Neural cell (in vitro differentiated cells): ENCODE measurements at regions not wholly inside any gene's neighbourhood (a gene's known extent, or its start where the extent isn't known, plus 50 kb on each side); places are given as distances from the start of the nearest gene placed in this dataset.

Experiments used
- H2AFZ ChIP-seq: fragments of 200-600, 300-800 bp; sonication (generic), shearing (Covaris generic); 2 replicates; pipeline ENCODE4 v1.6.0; 2014; ENCODE audit warnings: low read depth, mild to moderate bottlenecking, antibody characterized with exemption, low read length, moderate library complexity
- H3F3A ChIP-seq: fragments of 200-600 bp; shearing (Covaris generic); 2 replicates; pipeline ENCODE4 v1.6.1; 2016; ENCODE audit warnings: mild to moderate bottlenecking, moderate library complexity, mixed read lengths, antibody characterized with exemption, low read length; ENCODE audit not compliant: insufficient read depth, poor library complexity, severe bottlenecking
- H3K27ac ChIP-seq: fragments of 200-600, 300-800 bp; sonication (generic), shearing (Covaris generic); 2 replicates; pipeline ENCODE4 v1.5.1; 2014; ENCODE audit warnings: mild to moderate bottlenecking, low read length, moderate library complexity
- H3K27me3 ChIP-seq: fragments of 300-800, 200-600 bp; sonication (generic), shearing (Covaris generic); 2 replicates; pipeline ENCODE4 v1.6.0; 2014; ENCODE audit warnings: mild to moderate bottlenecking, low read depth, low read length, moderate library complexity; ENCODE audit not compliant: insufficient read depth
- H3K36me3 ChIP-seq: fragments of 300-800, 200-600 bp; sonication (generic), shearing (Covaris generic); 2 replicates; pipeline ENCODE4 v1.5.1; 2014; ENCODE audit warnings: mild to moderate bottlenecking, antibody characterized with exemption, low read length, moderate library complexity; ENCODE audit not compliant: insufficient read depth
- H3K4me2 ChIP-seq: fragments of 300-800, 200-600 bp; sonication (generic), shearing (Covaris generic); 2 replicates; pipeline ENCODE4 v1.6.0; 2014; ENCODE audit warnings: mild to moderate bottlenecking, low read length
- H3K4me3 ChIP-seq: fragments of 300-800, 200-600 bp; sonication (generic), shearing (Covaris generic); 2 replicates; pipeline ENCODE4 v1.5.1; 2014; ENCODE audit warnings: mild to moderate bottlenecking, low read length, moderate library complexity
- H3K79me2 ChIP-seq: fragments of 200-600 bp; shearing (Covaris generic); replicated peaks from 2 replicates; pipeline ENCODE4 v1.6.0; 2014; ENCODE audit warnings: mild to moderate bottlenecking, low read length, moderate library complexity; ENCODE audit not compliant: insufficient read depth
- H3K9ac ChIP-seq: fragments of 300-800, 200-600 bp; sonication (generic), shearing (Covaris generic); 2 replicates; pipeline ENCODE4 v1.6.1; 2016; ENCODE audit warnings: mild to moderate bottlenecking, low read length, mixed read lengths
- H3K9me2 ChIP-seq: fragments of 200-600 bp; shearing (Covaris generic); 2 replicates; pipeline ENCODE4 v1.6.1; 2016; ENCODE audit warnings: mild to moderate bottlenecking, low read length, mixed read lengths; ENCODE audit not compliant: insufficient read depth
- H3K9me3 ChIP-seq: fragments of 200-600, 300-800 bp; sonication (generic), shearing (Covaris generic); 2 replicates; pipeline ENCODE4 v1.6.1; 2016; ENCODE audit warnings: mild to moderate bottlenecking, mixed run types, low read length, moderate library complexity, mixed read lengths
- H4K20me1 ChIP-seq: fragments of 200-600 bp; shearing (Covaris generic); 2 replicates; pipeline ENCODE4 v1.6.1; 2016; ENCODE audit warnings: mild to moderate bottlenecking, mixed run types; ENCODE audit not compliant: insufficient read depth
- CTCF ChIP-seq: fragments of 450-650 bp; IDR thresholded peaks from 2 replicates; pipeline ENCODE4 v1.5.1; 2014; ENCODE audit warnings: antibody characterized with exemption, mild to moderate bottlenecking, moderate library complexity; ENCODE audit not compliant: poor library complexity, severe bottlenecking
- EP300 ChIP-seq: fragments of 450-650 bp; conservative IDR thresholded peaks from 2 replicates; pipeline ENCODE4 v1.6.1; 2014; ENCODE audit warnings: antibody characterized with exemption, mild to moderate bottlenecking, moderate library complexity; ENCODE audit not compliant: poor library complexity, severe bottlenecking
- EZH2 ChIP-seq: fragments of 200-600, 300-800 bp; shearing (Covaris generic), sonication (generic); IDR thresholded peaks from 2 replicates; pipeline ENCODE4 v1.6.1; 2014; ENCODE audit warnings: antibody characterized with exemption, low read length, borderline replicate concordance, mild to moderate bottlenecking; ENCODE audit not compliant: insufficient read depth, poor library complexity, severe bottlenecking
- MXI1 ChIP-seq: fragments of 450-650 bp; conservative IDR thresholded peaks from 2 replicates; pipeline ENCODE4 v1.6.1; 2014; ENCODE audit warnings: antibody characterized with exemption, mild to moderate bottlenecking; ENCODE audit not compliant: poor library complexity, severe bottlenecking
- POLR2AphosphoS5 ChIP-seq: IDR thresholded peaks from 2 replicates; pipeline ENCODE4 v1.6.1; 2012
- RAD21 ChIP-seq: fragments of 450-650 bp; conservative IDR thresholded peaks from 2 replicates; pipeline ENCODE4 v1.6.1; 2014; ENCODE audit warnings: antibody characterized with exemption, mild to moderate bottlenecking, moderate library complexity
- SMC3 ChIP-seq: fragments of 450-650 bp; conservative IDR thresholded peaks from 2 replicates; pipeline ENCODE4 v1.6.1; 2014; ENCODE audit warnings: antibody characterized with exemption, mild to moderate bottlenecking, moderate library complexity; ENCODE audit not compliant: poor library complexity
- TAF1 ChIP-seq: IDR thresholded peaks from 2 replicates; pipeline ENCODE4 v1.6.1; 2012; ENCODE audit warnings: low read depth
- TF ChIP-seq, protein P1 (sequence below): IDR thresholded peaks from 2 replicates; pipeline ENCODE4 v1.6.1; 2012; ENCODE audit warnings: borderline replicate concordance

DNA sequence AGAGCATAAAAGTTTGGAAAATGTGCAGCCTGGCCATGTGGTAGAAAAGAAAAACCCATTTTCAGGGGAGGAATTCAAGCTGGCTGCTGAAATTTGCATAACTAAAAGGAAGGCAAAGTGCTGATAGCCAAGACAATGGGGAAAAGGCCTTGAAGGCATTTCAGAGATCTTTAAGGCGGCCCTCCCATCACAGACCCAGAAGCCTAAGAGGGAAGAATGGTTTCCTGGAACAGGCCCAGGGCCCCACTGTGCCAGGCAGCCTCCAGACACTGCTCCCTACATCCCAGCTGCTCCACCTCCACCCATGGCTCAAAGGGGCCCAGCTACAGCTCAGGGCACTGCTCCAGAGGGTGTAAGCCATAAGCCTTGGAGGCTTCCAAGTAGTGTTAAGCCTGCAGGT lies 158.0 kb upstream of the PRDX4 start:
- H3F3A ChIP-seq, result no peaks in the 10 kb centered on the region
- TF ChIP-seq TAF1 (no peak), RAD21 (no peak), MXI1 (no peak), CTCF (no peak), EP300 (no peak), POLR2AphosphoS5 (no peak), SMC3 (no peak), EZH2 (no peak)
- TF ChIP-seq, protein P1, sequence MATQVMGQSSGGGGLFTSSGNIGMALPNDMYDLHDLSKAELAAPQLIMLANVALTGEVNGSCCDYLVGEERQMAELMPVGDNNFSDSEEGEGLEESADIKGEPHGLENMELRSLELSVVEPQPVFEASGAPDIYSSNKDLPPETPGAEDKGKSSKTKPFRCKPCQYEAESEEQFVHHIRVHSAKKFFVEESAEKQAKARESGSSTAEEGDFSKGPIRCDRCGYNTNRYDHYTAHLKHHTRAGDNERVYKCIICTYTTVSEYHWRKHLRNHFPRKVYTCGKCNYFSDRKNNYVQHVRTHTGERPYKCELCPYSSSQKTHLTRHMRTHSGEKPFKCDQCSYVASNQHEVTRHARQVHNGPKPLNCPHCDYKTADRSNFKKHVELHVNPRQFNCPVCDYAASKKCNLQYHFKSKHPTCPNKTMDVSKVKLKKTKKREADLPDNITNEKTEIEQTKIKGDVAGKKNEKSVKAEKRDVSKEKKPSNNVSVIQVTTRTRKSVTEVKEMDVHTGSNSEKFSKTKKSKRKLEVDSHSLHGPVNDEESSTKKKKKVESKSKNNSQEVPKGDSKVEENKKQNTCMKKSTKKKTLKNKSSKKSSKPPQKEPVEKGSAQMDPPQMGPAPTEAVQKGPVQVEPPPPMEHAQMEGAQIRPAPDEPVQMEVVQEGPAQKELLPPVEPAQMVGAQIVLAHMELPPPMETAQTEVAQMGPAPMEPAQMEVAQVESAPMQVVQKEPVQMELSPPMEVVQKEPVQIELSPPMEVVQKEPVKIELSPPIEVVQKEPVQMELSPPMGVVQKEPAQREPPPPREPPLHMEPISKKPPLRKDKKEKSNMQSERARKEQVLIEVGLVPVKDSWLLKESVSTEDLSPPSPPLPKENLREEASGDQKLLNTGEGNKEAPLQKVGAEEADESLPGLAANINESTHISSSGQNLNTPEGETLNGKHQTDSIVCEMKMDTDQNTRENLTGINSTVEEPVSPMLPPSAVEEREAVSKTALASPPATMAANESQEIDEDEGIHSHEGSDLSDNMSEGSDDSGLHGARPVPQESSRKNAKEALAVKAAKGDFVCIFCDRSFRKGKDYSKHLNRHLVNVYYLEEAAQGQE, result no peak
- no peaks in the 10 kb centered on the region for H3K36me3 ChIP-seq
- no peak overlapping the region for H2AFZ ChIP-seq
- H3K27me3 ChIP-seq, result no peaks in the 10 kb centered on the region
- H3K9me3 ChIP-seq, result no peaks in the 10 kb centered on the region
- no peaks in the 10 kb centered on the region for H3K9me2 ChIP-seq
- H3K9ac ChIP-seq, result no peak overlapping the region
- H3K4me2 ChIP-seq, result no peak overlapping the region
- H3K4me3 ChIP-seq, result no peak overlapping the region
- H3K79me2 ChIP-seq, result no peaks in the 10 kb centered on the region
- no peaks in the 10 kb centered on the region for H4K20me1 ChIP-seq
- no peak overlapping the region for H3K27ac ChIP-seq

DNA sequence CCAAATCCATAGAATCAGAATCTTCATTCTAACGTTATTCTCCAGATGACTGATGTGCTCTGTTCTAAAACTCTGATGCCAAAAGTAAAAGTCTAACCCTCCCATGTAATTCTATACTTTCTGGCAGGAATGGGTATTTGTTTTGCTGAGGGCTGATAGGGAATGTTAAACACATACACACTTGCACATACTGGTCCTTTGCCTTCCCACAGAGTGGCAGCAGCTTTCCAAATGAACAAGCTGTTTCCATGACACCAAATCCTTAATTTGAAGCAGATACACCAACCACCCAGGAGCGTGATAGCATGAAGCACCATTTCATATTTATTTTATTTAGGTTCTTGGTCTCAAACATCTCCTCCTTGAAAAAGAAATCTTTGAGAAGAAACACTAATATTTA lies 155.5 kb upstream of the PRDX4 start:
- Histone ChIP-seq H3K36me3 (no peaks in the 10 kb centered on the region), H3F3A (no peaks in the 10 kb centered on the region), H3K9me2 (no peaks in the 10 kb centered on the region), H3K9ac (no peak overlapping the region), H3K4me2 (no peak overlapping the region), H3K9me3 (no peaks in the 10 kb centered on the region), H3K4me3 (no peak overlapping the region), H3K79me2 (no peaks in the 10 kb centered on the region), H2AFZ (no peak overlapping the region), H3K27me3 (no peaks in the 10 kb centered on the region), H4K20me1 (no peaks in the 10 kb centered on the region), H3K27ac (no peak overlapping the region)
- TF ChIP-seq EZH2, result no peak
- no peak for TF ChIP-seq EP300
- TF ChIP-seq CTCF, result no peak
- no peak for TF ChIP-seq TAF1
- TF ChIP-seq RAD21, result no peak
- TF ChIP-seq SMC3, result no peak
- no peak for TF ChIP-seq MXI1
- no peak for TF ChIP-seq POLR2AphosphoS5
